ENCODE measurements at regions not wholly inside any gene's neighbourhood (a gene's known extent, or its start where the extent isn't known, plus 50 kb on each side); places are given as distances from the start of the nearest gene placed in this dataset.

DNA sequence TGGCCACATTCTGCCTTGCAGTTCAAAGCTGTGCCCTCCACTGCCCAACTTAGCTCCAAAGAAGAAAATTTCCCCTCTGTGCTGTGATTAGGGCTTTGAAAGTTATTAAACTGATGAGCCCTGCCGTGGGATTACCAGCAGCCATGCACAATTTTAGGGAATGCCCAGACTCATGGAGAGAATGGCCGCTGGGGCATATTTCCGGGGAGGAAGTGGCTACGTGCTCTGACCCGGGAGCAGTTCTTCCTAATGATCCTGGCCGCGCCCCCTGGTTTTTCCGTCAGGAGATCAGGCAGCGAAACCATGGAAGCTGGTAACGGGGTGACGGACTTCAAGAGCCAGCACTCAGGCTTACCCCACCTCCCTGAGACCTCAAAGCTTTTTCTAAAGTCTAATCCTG lies 365.5 kb upstream of the PFKP start:
- H3K4me3 ChIP-seq (ENCODE audit: low read length) = no peak overlapping the region
- no peak for DNase-seq (ENCODE audit: low read depth)
- TF ChIP-seq, protein P1, sequence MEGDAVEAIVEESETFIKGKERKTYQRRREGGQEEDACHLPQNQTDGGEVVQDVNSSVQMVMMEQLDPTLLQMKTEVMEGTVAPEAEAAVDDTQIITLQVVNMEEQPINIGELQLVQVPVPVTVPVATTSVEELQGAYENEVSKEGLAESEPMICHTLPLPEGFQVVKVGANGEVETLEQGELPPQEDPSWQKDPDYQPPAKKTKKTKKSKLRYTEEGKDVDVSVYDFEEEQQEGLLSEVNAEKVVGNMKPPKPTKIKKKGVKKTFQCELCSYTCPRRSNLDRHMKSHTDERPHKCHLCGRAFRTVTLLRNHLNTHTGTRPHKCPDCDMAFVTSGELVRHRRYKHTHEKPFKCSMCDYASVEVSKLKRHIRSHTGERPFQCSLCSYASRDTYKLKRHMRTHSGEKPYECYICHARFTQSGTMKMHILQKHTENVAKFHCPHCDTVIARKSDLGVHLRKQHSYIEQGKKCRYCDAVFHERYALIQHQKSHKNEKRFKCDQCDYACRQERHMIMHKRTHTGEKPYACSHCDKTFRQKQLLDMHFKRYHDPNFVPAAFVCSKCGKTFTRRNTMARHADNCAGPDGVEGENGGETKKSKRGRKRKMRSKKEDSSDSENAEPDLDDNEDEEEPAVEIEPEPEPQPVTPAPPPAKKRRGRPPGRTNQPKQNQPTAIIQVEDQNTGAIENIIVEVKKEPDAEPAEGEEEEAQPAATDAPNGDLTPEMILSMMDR (IDR thresholded peaks at IDR 0.05; ENCODE audit: insufficient read depth, low read depth, low read length, missing control alignments) = no peak

DNA sequence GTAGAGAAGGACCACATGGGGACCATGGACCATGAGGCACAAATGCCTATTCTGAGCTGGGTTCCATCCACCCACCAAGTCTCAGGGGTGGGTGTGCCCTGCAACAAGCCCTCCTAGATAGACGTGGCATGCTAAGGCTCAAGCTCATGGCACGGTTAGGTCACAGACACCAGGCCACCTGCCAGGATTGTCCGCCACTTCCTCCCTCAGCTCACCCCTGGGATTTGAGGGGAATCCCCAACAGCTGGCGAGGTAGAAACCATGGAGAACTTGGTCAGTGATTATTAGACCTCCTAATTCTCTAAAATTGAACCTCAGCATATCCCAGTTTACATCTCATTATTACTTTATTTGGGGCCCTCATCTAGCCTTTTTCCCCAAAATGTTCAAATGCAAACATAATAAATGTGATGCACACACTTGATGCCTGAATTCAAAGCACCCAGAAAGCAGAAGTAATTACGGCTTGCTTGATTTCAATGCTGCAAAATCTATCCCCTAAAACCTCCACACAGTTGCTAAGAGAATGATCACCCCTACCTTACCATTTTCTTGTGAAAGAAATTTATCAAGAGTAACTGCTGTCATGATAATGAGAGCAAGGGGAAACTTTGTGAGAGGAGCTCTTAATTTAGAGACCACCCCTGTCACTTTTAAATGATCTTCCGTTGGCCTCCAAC lies 366.6 kb upstream of the PFKP start:
- H3K4me3 ChIP-seq (ENCODE audit: low read length) = no peak overlapping the region
- DNase-seq (ENCODE audit: low read depth) = no peak
- TF ChIP-seq, protein P1 (IDR thresholded peaks at IDR 0.05; ENCODE audit: insufficient read depth, low read depth, low read length, missing control alignments) = no peak

DNA sequence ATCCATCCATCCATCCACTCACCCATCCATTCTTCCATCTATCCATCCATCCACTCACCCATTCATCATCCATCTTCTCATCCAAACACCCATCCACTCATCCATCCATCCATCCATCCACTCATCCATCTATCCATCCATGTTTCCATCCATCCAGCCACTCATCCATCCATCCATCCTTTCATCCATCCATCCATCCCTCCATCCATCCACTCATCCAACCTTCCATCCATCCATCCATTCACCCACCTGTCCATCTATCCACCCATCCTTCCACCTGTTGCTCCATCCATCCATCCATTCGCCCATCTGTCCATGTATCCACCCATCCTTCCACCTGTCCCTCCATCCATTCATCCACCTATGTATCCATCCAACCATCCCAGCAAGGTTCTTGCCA lies 378.4 kb upstream of the PFKP start:
- DNase-seq (ENCODE audit: low read depth) = no peak
- TF ChIP-seq, protein P1 (IDR thresholded peaks at IDR 0.05; ENCODE audit: insufficient read depth, low read depth, low read length, missing control alignments) = no peak
- H3K4me3 ChIP-seq (ENCODE audit: low read length) = no peak overlapping the region

DNA sequence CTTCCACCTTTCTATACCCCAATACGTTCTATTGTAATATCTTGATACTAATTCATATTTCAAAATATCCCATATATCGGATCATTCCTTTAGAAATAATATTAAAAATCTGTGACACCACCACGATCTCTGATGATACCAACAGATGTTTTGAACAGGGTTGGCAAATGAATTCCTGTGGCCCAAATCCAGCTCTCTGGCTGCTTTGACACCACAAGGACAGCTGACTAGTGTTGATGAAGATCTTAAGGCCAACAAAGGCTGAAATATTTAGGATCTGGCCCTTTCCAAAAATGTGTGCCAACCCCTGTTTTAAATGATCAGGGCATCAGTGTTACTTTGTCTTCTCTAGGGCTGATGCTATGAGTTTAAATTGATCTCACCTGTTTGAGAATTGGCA lies 380.7 kb upstream of the PFKP start:
- H3K4me3 ChIP-seq (ENCODE audit: low read length) = no peak overlapping the region
- TF ChIP-seq, protein P1 (IDR thresholded peaks at IDR 0.05; ENCODE audit: insufficient read depth, low read depth, low read length, missing control alignments) = no peak
- no peak for DNase-seq (ENCODE audit: low read depth)

DNA sequence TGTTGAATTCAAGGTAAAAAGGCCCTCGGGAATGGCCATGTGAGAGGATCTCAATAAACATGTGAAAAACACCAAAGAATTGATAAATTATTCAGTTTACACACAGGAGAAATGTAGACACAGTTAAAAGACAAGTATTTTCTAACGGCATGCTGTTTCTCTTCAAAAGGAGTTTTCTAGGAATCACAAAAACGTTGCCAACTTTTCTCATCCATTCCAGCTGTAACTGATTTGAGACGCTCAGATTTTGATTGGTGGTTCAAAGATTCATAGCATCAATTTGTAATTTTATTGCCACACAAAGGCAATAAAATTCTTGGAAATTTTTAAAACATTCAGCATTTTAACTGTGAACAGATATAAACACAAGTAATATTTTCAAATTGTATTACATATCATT lies 384.9 kb upstream of the PFKP start:
- H3K4me3 ChIP-seq (ENCODE audit: low read length) = no peak overlapping the region
- TF ChIP-seq, protein P1 (IDR thresholded peaks at IDR 0.05; ENCODE audit: insufficient read depth, low read depth, low read length, missing control alignments) = no peak
- DNase-seq (ENCODE audit: low read depth) = no peak

DNA sequence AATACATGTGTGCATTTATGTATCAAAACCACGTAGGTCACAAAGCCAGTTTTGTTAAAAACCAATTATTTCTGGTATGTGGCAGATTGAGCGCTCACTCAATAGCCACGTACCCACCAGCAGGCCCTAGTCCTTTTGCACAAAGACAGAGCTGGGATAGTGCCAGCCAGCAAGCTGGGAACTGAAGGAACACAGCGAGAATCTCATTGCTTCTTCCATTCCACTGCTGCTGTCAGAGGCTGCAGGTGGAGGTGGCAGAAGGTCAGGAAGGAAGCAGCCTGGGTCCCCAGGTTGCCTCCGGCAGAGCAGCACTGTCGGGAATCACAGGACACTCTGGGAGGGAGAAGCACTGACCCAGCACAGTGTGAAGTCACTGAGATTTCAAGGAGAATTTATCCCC lies 385.5 kb upstream of the PFKP start:
- no peak overlapping the region for H3K4me3 ChIP-seq (ENCODE audit: low read length)
- TF ChIP-seq, protein P1 (IDR thresholded peaks at IDR 0.05; ENCODE audit: insufficient read depth, low read depth, low read length, missing control alignments) = no peak
- DNase-seq (ENCODE audit: low read depth) = no peak

DNA sequence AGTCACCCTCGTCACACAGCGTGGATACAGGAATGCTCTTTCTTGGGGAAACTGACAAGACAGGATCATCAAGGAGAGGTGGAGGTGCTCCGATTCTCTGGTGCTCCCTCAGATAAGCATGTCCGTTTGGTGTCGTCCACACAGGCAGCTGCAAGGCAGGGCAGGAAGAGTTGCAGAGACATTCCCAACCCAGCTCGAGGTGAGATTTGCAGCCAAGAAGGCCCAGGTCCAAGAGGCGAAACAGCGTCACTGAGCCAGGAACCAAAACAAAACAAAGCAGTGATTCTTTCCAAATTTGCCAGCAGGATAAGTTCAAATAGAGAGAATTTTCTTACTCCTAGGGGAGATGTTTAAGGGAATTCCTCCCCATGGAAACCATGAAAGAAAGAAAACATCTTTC lies 386.5 kb upstream of the PFKP start:
- H3K4me3 ChIP-seq (ENCODE audit: low read length) = no peak overlapping the region
- DNase-seq (ENCODE audit: low read depth) = no peak
- TF ChIP-seq, protein P1 (IDR thresholded peaks at IDR 0.05; ENCODE audit: insufficient read depth, low read depth, low read length, missing control alignments) = no peak

Data from epithelial cell of esophagus (primary cell).